ENCODE measurements at regions not wholly inside any gene's neighbourhood (a gene's known extent, or its start where the extent isn't known, plus 50 kb on each side); places are given as distances from the start of the nearest gene placed in this dataset.
A peak's percentile ranks its signal among the peaks of the same experiment; 100 is the strongest.
"Not testable (repeated sequence)": the region's sequence is repeated elsewhere in the genome, so short reads cannot be mapped to it uniquely, and the experiment has no call there.

GRCh38 chr18:10604182-10604581 lies 78.4 kb downstream of the NAPG start:
- Histone ChIP-seq H3K27me3 (replicated peaks in 1 of 2; ENCODE audit: control insufficient read depth in 2 of 2, insufficient read depth in 2 of 2, low read length in 1 of 2) (no peaks in the 10 kb centered on the region), H4K20me1 (ENCODE audit: control insufficient read depth, insufficient read depth) (no peaks in the 10 kb centered on the region), H3K27ac (ENCODE audit: control insufficient read depth, insufficient read depth) (no peak overlapping the region; the same call in 1 of the 2 replicates), H3K4me2 (ENCODE audit: control insufficient read depth, insufficient read depth) (no peak overlapping the region), H3K4me3 (no peak overlapping the region), H3K79me2 (ENCODE audit: control insufficient read depth, insufficient read depth, low read length) (no peaks in the 10 kb centered on the region), H2AFZ (ENCODE audit: control insufficient read depth, low read depth, low read length) (no peak overlapping the region; the same call in 1 of the 2 replicates), H3K4me1 (ENCODE audit: control insufficient read depth, insufficient read depth, low read length) (no peaks in the 10 kb centered on the region; the same call in 1 of the 2 replicates), H3K9ac (ENCODE audit: control insufficient read depth, insufficient read depth, low read length) (no peak overlapping the region), H3K36me3 (ENCODE audit: control insufficient read depth in 2 of 2, insufficient read depth in 2 of 2, low read length in 1 of 2) (no peaks in the 10 kb centered on the region), H3K9me3 (replicated peaks; ENCODE audit: control insufficient read depth, insufficient read depth, low read length) (peaks cover 4% of the 10 kb centered on the region; the same call in 1 of the 3 replicates)
- CTCF ChIA-PET, result no interaction called here
- TF ChIP-seq KLF5 (IDR thresholded peaks at IDR 0.05; ENCODE audit: partially characterized antibody), result no peak
- TF ChIP-seq HSF1 (IDR thresholded peaks at IDR 0.05; ENCODE audit: low read depth, low read length), result no peak
- no peak for TF ChIP-seq RAD21 (IDR thresholded peaks at IDR 0.05; ENCODE audit: insufficient read depth, low read depth, low read length)
- no peak for TF ChIP-seq GABPA (IDR thresholded peaks at IDR 0.05; ENCODE audit: low read depth)
- POLR2A ChIA-PET, result no interaction called here
- FAIRE-seq, result no peak
- RAD21 ChIA-PET (ENCODE audit: unreplicated experiment), result no interaction called here
- WGBS (ENCODE audit: insufficient coverage, insufficient replicate concordance, low lambda C conversion rate, missing lambda C conversion rate), result 17% methylated on average over 5 of the region's 5 CpGs
- in situ Hi-C loops (cut with MboI), result loop anchor here (5.0 kb wide), 1 partner anchor 42 kb away; no protein-coding TSS in a partner anchor
- intact Hi-C loops (cut with micrococcal nuclease; ENCODE audit: unreplicated experiment), result no loop called here
- SMC1A ChIA-PET (ENCODE audit: uncharacterized antibody, unreplicated experiment), result no interaction called here
- BruUV-seq (replicated peaks), result no TSS peak
- ATAC-seq, result peak; percentile 45; the same call in 1 of the 3 replicates
- DNase-seq (ENCODE audit: low read depth, low spot score), result no peak

GRCh38 chr18:10606881-10607280 lies 81.1 kb downstream of the NAPG start:
- intact Hi-C loops (cut with micrococcal nuclease; ENCODE audit: unreplicated experiment); H3K4me2 ChIP-seq (ENCODE audit: control insufficient read depth, insufficient read depth); H3K27me3 ChIP-seq (replicated peaks in 1 of 2; ENCODE audit: control insufficient read depth in 2 of 2, insufficient read depth in 2 of 2, low read length in 1 of 2); H3K79me2 ChIP-seq (ENCODE audit: control insufficient read depth, insufficient read depth, low read length); BruUV-seq (replicated peaks); H3K36me3 ChIP-seq (ENCODE audit: control insufficient read depth in 2 of 2, insufficient read depth in 2 of 2, low read length in 1 of 2); H4K20me1 ChIP-seq (ENCODE audit: control insufficient read depth, insufficient read depth); CTCF ChIA-PET; POLR2A ChIA-PET; SMC1A ChIA-PET (ENCODE audit: uncharacterized antibody, unreplicated experiment); H3K4me3 ChIP-seq; H2AFZ ChIP-seq (ENCODE audit: control insufficient read depth, low read depth, low read length); H3K9me3 ChIP-seq (replicated peaks; ENCODE audit: control insufficient read depth, insufficient read depth, low read length); RAD21 ChIA-PET (ENCODE audit: unreplicated experiment); H3K4me1 ChIP-seq (ENCODE audit: control insufficient read depth, insufficient read depth, low read length); H3K9ac ChIP-seq (ENCODE audit: control insufficient read depth, insufficient read depth, low read length): not testable (repeated sequence)
- DNase-seq (ENCODE audit: low read depth, low spot score), result peak; percentile 53
- peak overlapping the region; percentile 55; the same call in 1 of the 2 replicates for H3K27ac ChIP-seq (ENCODE audit: control insufficient read depth, insufficient read depth)
- in situ Hi-C loops (cut with MboI), result loop anchor here (5.0 kb wide), 1 partner anchor 1620 kb away; no protein-coding TSS in a partner anchor
- peak; percentile 72 for ATAC-seq
- WGBS (ENCODE audit: insufficient coverage, insufficient replicate concordance, low lambda C conversion rate, missing lambda C conversion rate), result 18% methylated on average over 5 of the region's 5 CpGs
- peak; percentile 71 for FAIRE-seq
- TF ChIP-seq POU2F2 (IDR thresholded peaks at IDR 0.05; ENCODE audit: borderline replicate concordance, low read depth, low read length), result peak; percentile 54; the same call in 1 of the 3 replicates
- peak; percentile 36; the same call in 1 of the 2 replicates for TF ChIP-seq RUNX3 (IDR thresholded peaks at IDR 0.05; ENCODE audit: low read length)

- in situ Hi-C loops (cut with MboI), result loop anchor here (5.0 kb wide), 1 partner anchor 1620 kb away; no protein-coding TSS in a partner anchor
- ATAC-seq; H4K20me1 ChIP-seq (ENCODE audit: control insufficient read depth, insufficient read depth); intact Hi-C loops (cut with micrococcal nuclease; ENCODE audit: unreplicated experiment); H3K9me3 ChIP-seq (replicated peaks; ENCODE audit: control insufficient read depth, insufficient read depth, low read length); BruUV-seq (replicated peaks); RAD21 ChIA-PET (ENCODE audit: unreplicated experiment); H3K79me2 ChIP-seq (ENCODE audit: control insufficient read depth, insufficient read depth, low read length); CTCF ChIA-PET; H3K36me3 ChIP-seq (ENCODE audit: control insufficient read depth in 2 of 2, insufficient read depth in 2 of 2, low read length in 1 of 2); H3K27me3 ChIP-seq (replicated peaks in 1 of 2; ENCODE audit: control insufficient read depth in 2 of 2, insufficient read depth in 2 of 2, low read length in 1 of 2); H3K4me3 ChIP-seq; SMC1A ChIA-PET (ENCODE audit: uncharacterized antibody, unreplicated experiment); H3K4me2 ChIP-seq (ENCODE audit: control insufficient read depth, insufficient read depth); H2AFZ ChIP-seq (ENCODE audit: control insufficient read depth, low read depth, low read length); H3K4me1 ChIP-seq (ENCODE audit: control insufficient read depth, insufficient read depth, low read length); FAIRE-seq; H3K9ac ChIP-seq (ENCODE audit: control insufficient read depth, insufficient read depth, low read length); POLR2A ChIA-PET; DNase-seq (ENCODE audit: low read depth, low spot score); H3K27ac ChIP-seq (ENCODE audit: control insufficient read depth, insufficient read depth): not testable (repeated sequence)
- 52% methylated on average over 17 of the region's 38 CpGs for WGBS (ENCODE audit: insufficient coverage, insufficient replicate concordance, low lambda C conversion rate, missing lambda C conversion rate)
Measured at GRCh38 chr18:10607332-10608248, 81.8 kb downstream of the NAPG start.

Data from GM12878 (cell line).